Dendritic cell treated with granulocyte-macrophage colony-stimulating factor and Interleukin-4, amounts not matched to agents 40 ng/mL and 50 ng/mL, for 4 days (primary cell): ENCODE measurements at regions not wholly inside any gene's neighbourhood (a gene's known extent, or its start where the extent isn't known, plus 50 kb on each side); places are given as distances from the start of the nearest gene placed in this dataset.

ENCODE experiments used
- H3K27ac Mint-ChIP-seq: one replicate; pipeline ENCODE4 v1.8.0; 2022; ENCODE audit warnings: mild to moderate bottlenecking, mixed read lengths
- H3K27me3 Mint-ChIP-seq: one replicate; pipeline ENCODE4 v1.8.0; 2022; ENCODE audit warnings: mild to moderate bottlenecking, mixed read lengths
- H3K36me3 Mint-ChIP-seq: one replicate; pipeline ENCODE4 v1.8.0; 2022; ENCODE audit warnings: low read depth, mixed read lengths
- H3K4me1 Mint-ChIP-seq: one replicate; pipeline ENCODE4 v1.8.0; 2022; ENCODE audit warnings: low read depth, mixed read lengths
- H3K4me3 Mint-ChIP-seq: one replicate; pipeline ENCODE4 v1.8.0; 2022; ENCODE audit warnings: mild to moderate bottlenecking, moderate library complexity, mixed read lengths
- H3K9me3 Mint-ChIP-seq: one replicate; pipeline ENCODE4 v1.8.0; 2022; ENCODE audit warnings: mixed read lengths
- intact Hi-C: fragments of 100-400 bp; cut with micrococcal nuclease; formaldehyde crosslinking; loops from one replicate; pipeline ENCODE4 v1.15.0; 2022

DNA sequence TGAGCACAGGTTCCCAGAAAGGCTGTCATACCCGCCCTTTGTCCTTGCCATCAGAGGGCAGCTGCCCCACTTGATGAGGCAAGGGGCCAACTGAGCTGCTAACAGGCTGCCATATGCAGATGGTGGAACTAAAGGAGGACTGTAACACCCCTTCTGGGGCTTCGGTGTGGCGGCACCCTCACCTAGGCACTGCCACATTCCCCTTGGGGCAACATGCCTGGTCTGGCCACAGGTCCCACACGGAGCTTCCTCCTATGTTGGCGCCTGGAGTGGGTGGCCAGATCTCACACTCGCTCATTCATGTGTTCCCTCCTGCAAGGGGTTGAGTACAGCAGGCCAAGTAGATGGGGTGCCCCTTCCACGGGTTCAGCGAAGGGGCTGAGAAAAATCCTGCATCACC, 777.4 kb upstream of the CHD1 start:
- H3K27me3 Mint-ChIP-seq, result no peaks in the 10 kb centered on the region
- H3K27ac Mint-ChIP-seq, result no peak overlapping the region
- H3K36me3 Mint-ChIP-seq, result no peaks in the 10 kb centered on the region
- no peaks in the 10 kb centered on the region for H3K4me1 Mint-ChIP-seq
- H3K9me3 Mint-ChIP-seq, result peaks cover 3% of the 10 kb centered on the region
- intact Hi-C loops, result no loop called here
- no peak overlapping the region for H3K4me3 Mint-ChIP-seq

DNA sequence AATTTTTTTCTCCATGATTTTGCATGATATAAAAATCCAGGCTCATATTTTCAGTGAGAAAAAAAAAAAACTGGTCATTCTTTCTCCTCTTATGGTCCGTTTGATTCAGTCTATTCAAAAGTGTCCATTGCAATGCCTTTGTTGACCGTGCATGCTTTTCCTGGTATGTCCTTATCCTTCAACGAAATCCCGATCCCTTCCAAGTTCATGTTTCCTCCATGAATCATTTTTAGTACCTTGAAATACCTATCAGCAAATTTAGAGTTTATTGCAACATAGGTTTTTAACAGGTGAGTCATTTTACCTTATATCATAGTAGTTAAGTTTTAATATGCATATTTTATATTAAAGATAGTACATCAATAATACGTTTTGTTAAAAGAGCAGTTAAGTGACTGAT, 773.8 kb upstream of the CHD1 start:
- H3K27ac Mint-ChIP-seq, result no peak overlapping the region
- H3K4me3 Mint-ChIP-seq, result no peak overlapping the region
- H3K4me1 Mint-ChIP-seq, result no peaks in the 10 kb centered on the region
- H3K27me3 Mint-ChIP-seq, result no peaks in the 10 kb centered on the region
- H3K9me3 Mint-ChIP-seq, result no peaks in the 10 kb centered on the region
- H3K36me3 Mint-ChIP-seq, result no peaks in the 10 kb centered on the region
- intact Hi-C loops, result no loop called here

DNA sequence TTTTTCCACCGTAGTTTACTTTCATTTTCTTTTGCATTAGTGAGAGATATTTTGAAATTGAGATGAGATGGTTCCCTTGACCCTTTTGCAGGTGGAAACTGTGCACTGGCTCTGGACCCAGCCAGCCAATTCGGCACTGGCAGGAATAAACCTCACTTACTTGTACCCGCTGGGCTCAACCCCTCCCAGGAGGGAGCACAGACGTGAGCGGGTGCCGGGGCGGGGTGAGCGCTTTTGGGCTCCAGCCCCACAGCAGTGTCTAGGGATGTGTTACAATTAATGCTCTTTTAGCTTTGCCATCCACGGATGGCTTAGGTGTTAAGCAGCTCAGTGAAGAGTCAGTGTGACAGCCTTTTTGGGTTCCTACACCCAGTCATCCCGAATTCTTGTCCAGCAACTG, 766.1 kb upstream of the CHD1 start:
- Mint-ChIP-seq H3K4me3 (no peak overlapping the region), H3K9me3 (no peaks in the 10 kb centered on the region), H3K4me1 (no peaks in the 10 kb centered on the region), H3K27me3 (no peaks in the 10 kb centered on the region), H3K36me3 (no peaks in the 10 kb centered on the region), H3K27ac (no peak overlapping the region)
- intact Hi-C loops, result no loop called here

DNA sequence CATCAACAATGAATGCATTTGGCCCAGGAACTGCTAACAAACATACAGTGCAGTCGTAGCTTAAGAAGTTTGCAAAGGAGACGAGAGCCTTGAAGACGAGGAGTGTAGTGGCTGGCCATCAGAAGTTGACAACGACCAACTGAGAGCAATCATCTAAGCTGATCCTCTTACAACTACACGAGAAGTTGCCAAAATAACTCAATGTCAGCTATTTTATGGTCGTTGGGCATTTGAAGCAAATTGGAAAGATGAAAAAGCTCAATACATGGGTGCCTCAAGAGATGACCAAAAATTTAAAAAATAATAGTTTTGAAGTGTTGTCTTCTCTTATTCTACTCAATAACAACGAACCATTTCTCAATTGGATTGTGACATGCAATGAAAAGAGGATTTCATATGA, 757.7 kb upstream of the CHD1 start:
- Mint-ChIP-seq H3K36me3 (no peaks in the 10 kb centered on the region), H3K4me3 (no peak overlapping the region), H3K4me1 (no peaks in the 10 kb centered on the region)

DNA sequence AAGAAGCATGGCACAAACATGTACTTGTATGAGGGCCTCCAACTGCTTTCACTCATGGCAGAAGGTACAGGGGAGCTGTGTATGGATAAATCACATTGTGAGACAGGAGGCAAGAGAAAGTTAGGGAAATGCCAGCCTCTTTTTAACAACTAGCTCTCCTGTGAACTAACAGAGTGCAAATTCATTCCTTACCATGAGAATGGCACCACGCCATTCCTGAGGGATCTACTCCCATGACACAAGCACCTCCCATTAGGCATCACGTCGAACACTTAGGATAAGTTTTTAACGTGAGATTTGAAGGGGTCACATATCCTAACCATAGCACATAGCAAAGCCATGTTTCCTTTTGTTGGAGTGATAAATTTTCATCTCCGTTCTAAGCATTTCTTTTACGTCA, 747.2 kb upstream of the CHD1 start:
- H3K4me3 Mint-ChIP-seq, result no peak overlapping the region
- no peak overlapping the region for H3K27ac Mint-ChIP-seq
- H3K36me3 Mint-ChIP-seq, result no peaks in the 10 kb centered on the region
- no peaks in the 10 kb centered on the region for H3K4me1 Mint-ChIP-seq
- intact Hi-C loops, result no loop called here
- H3K27me3 Mint-ChIP-seq, result no peaks in the 10 kb centered on the region
- no peaks in the 10 kb centered on the region for H3K9me3 Mint-ChIP-seq

More for the DNA sequence above, 757.7 kb upstream of the CHD1 start:
- intact Hi-C loops, result no loop called here
- Mint-ChIP-seq H3K27ac (no peak overlapping the region), H3K27me3 (no peaks in the 10 kb centered on the region), H3K9me3 (no peaks in the 10 kb centered on the region)

DNA sequence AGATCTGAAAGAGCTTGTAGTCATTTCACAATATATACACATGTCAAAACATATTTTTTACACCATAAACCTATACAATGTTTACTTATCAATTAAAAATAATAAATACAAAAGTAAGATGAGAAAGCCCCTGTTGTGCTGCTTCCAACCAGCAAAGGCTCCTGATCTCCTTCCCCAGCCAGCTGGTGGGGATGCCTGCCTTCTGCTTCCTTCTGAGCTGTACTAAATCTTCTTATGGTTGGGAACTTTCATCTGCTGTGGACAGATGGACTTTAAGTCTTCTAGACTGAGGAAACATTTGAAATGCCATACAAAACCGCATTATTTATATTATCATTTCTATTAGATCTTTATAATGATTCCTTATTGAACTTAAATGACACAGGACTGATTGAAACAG, 745.3 kb upstream of the CHD1 start:
- H3K9me3 Mint-ChIP-seq, result no peaks in the 10 kb centered on the region
- intact Hi-C loops, result no loop called here
- no peaks in the 10 kb centered on the region for H3K27me3 Mint-ChIP-seq
- H3K4me1 Mint-ChIP-seq, result no peaks in the 10 kb centered on the region
- no peak overlapping the region for H3K27ac Mint-ChIP-seq
- H3K4me3 Mint-ChIP-seq, result no peak overlapping the region
- H3K36me3 Mint-ChIP-seq, result no peaks in the 10 kb centered on the region

DNA sequence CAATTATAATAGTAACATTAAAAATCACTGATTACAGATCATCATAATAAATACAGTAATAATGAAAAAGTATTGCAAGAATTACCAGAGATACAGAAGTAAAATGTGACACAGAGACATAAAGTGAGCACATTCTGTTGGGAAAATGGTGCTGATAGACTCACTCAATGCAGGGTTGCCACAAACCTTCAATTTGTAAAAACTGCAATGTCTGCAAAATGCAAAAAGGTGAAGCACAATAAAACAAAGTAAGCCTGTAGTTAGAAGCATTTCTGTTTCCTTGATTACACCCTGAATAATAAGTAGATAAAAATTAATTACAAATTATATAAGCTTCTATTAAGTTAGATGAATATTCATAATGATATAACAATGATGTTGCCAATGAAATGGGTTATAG, 736.2 kb upstream of the CHD1 start:
- intact Hi-C loops, result no loop called here
- Mint-ChIP-seq H3K27ac (no peak overlapping the region), H3K4me1 (no peaks in the 10 kb centered on the region), H3K36me3 (no peaks in the 10 kb centered on the region), H3K9me3 (no peaks in the 10 kb centered on the region), H3K27me3 (no peaks in the 10 kb centered on the region), H3K4me3 (no peak overlapping the region)

DNA sequence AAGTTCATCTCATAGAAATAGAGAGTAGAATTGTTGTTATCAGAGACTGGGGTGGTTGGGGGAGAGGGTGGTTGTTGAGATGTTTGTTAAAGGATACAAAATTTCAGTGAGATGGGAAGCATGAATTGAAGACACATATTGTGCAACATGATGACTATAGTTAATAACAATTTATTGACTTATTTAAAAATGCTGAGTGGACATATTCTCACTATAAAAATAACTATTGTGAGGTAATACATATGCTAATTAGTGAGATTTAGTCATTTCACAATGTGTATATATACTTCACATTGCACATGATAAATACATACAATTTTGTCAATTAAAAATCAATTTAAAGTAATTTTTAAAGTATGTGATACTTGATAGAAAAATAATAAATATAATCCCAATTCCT, 722.5 kb upstream of the CHD1 start:
- Mint-ChIP-seq H3K27ac (no peak overlapping the region), H3K4me3 (no peak overlapping the region), H3K36me3 (no peaks in the 10 kb centered on the region), H3K4me1 (no peaks in the 10 kb centered on the region), H3K9me3 (no peaks in the 10 kb centered on the region), H3K27me3 (no peaks in the 10 kb centered on the region)
- intact Hi-C loops, result no loop called here

DNA sequence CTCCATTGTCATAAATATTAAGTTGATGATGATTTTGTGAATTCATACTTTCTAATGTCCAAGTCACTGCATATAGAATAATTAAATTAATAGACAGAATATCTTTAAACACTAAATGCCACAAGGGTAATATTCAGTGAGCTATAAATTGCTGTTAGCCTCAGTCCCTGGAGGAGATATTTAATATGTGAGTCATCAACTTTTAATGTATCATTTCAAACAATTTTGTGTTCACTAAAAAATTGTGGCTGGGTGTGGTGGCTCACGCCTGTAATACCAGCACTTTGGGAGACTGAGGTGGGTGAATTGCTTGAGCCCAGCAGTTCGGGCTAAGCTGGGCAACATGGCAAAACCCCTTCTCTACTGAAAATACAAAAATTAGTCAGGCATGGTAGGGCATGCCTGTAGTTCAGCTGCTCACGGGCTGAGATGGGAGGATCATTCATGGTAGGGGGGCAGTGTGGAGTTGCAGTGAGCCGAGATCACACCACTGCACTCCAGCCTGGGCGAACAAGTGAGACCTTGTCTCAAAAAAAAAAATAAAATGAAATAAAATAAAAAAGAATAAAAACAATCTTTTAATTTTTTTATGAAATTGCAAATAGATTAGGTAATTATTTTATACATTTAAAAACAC, 717.3 kb upstream of the CHD1 start:
- Mint-ChIP-seq H3K9me3 (peaks cover 11% of the 10 kb centered on the region), H3K27me3 (no peaks in the 10 kb centered on the region), H3K27ac (no peak overlapping the region), H3K4me3 (no peak overlapping the region), H3K36me3 (no peaks in the 10 kb centered on the region), H3K4me1 (no peaks in the 10 kb centered on the region)
- intact Hi-C loops, result no loop called here

DNA sequence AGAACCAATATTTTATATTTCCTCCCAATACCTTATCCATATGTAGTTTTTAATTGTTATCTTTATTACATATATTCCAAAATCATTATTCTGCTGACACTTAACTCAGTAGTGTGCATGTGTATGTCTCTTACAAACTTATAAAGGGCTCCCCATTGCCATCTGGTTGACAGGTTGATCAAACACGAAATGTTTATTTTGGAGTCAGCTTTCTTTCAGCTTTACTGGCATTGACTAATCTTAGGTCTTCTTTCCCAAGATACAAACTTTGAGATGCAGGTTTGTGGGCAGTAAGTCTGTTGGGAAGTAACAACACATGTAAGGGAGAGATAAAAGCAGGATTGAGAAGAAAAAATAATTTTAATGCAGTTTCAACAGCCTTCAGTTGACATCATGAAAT, 716.0 kb upstream of the CHD1 start:
- Mint-ChIP-seq H3K4me3 (no peak overlapping the region), H3K27ac (no peak overlapping the region), H3K27me3 (no peaks in the 10 kb centered on the region), H3K4me1 (no peaks in the 10 kb centered on the region), H3K9me3 (peaks cover 11% of the 10 kb centered on the region), H3K36me3 (no peaks in the 10 kb centered on the region)
- intact Hi-C loops, result no loop called here

DNA sequence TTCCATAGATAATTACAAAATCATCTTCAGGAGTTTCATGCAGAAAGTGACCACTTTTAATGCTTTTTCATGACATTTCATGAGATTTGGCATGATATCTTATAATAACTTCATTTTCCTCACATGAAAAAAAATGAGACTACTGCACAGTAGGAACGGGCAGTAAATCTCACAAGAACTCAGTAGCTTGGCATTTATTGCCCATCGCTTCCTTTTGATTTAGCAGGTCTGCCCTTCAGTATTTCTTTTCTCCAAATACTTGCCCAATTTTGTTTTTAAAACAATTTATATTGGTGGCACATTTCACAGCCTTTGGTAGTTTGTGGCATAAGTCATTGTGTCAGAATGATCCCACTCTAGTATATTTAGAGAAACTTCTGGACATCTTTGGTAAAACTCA, 711.8 kb upstream of the CHD1 start:
- Mint-ChIP-seq H3K27me3 (no peaks in the 10 kb centered on the region), H3K27ac (no peak overlapping the region), H3K4me1 (no peaks in the 10 kb centered on the region), H3K36me3 (no peaks in the 10 kb centered on the region), H3K4me3 (no peak overlapping the region), H3K9me3 (peaks cover 11% of the 10 kb centered on the region)
- intact Hi-C loops, result no loop called here

DNA sequence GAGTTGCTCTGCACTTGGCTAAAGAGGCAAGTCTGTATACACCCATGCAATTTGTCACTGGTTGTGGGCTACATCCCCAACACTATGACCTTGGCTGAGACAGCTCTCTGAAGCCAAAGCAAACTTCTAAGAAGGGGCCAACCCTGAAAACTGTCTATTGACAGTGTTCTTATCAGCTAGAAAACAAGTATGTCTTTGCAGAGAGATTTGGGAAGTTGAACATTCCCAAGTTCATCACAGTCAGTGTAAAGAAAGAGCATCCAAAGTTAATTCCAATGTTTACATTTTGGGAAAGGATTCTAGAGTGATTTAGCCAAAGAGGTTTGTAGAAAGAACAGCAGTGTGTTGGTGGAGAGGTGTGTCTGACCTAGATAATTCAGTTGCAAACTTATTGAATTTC, 711.1 kb upstream of the CHD1 start:
- Mint-ChIP-seq H3K27ac (no peak overlapping the region), H3K4me3 (no peak overlapping the region), H3K36me3 (no peaks in the 10 kb centered on the region), H3K9me3 (peaks cover 11% of the 10 kb centered on the region), H3K4me1 (no peaks in the 10 kb centered on the region), H3K27me3 (no peaks in the 10 kb centered on the region)
- intact Hi-C loops, result no loop called here

DNA sequence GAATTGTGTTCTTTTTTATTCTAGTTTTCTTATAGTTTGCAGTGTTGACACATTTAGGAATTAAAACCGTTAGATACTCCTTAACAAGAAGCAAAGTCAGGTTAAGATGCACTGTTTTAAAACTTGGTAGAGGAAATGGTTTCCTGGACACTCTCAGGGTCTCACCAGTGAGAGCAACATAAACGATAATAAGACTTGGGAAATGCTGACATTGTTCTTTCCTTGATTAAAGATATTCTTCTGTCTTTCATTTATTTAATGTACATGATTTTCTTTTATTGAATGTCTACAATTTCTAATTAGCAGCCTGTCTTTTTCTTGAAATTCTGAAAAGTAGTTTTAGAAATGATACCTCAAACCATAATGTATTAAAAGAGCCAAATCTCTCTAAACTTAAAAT, 707.9 kb upstream of the CHD1 start:
- Mint-ChIP-seq H3K4me3 (no peak overlapping the region), H3K9me3 (no peaks in the 10 kb centered on the region), H3K27ac (no peak overlapping the region), H3K36me3 (no peaks in the 10 kb centered on the region), H3K4me1 (no peaks in the 10 kb centered on the region), H3K27me3 (no peaks in the 10 kb centered on the region)
- intact Hi-C loops, result no loop called here

DNA sequence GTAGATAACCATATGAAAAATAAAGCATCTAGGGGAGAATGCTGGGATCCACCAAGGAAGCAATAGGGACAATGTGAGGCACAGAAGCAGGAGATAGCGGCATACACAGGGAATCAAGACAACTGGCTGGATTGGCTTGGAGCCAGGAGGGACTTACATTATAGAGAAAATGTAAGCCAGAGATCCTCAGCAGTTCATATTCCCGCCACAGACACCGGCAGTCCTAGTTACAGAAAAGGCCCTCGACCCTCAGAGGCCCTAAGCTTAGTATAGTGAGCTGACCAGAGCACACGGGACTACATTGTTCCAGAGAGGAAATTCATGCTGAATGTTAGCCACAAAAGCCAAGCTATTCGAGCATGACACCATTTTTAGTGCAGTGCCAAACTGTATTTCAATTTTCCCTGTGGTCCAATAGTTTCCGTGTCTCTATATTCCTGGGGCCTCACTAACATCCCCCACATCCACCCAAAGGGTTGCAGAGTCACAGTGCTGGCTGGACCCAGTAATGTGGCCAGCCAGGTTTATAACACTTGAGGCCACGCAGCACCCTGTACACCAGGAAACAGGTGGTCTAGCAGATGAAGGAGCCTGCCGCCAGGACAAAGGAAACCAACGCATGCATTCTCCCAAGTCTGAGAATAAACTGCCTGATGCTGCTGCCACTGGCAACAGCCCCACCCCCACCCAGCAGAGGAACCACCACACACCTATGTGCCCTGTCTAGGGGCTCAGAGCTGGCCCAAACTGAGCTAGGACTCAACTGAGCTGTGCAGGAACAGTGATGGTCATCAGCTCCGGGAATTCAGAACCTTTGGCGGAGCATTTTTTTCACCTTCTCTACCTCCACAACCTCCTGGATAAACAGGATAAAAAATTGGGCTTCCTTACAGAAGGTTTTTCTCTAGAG, 693.2 kb upstream of the CHD1 start:
- Mint-ChIP-seq H3K27ac (no peak overlapping the region), H3K27me3 (no peaks in the 10 kb centered on the region), H3K4me3 (no peak overlapping the region), H3K36me3 (no peaks in the 10 kb centered on the region), H3K9me3 (peaks cover 40% of the 10 kb centered on the region), H3K4me1 (no peaks in the 10 kb centered on the region)
- intact Hi-C loops, result no loop called here

DNA sequence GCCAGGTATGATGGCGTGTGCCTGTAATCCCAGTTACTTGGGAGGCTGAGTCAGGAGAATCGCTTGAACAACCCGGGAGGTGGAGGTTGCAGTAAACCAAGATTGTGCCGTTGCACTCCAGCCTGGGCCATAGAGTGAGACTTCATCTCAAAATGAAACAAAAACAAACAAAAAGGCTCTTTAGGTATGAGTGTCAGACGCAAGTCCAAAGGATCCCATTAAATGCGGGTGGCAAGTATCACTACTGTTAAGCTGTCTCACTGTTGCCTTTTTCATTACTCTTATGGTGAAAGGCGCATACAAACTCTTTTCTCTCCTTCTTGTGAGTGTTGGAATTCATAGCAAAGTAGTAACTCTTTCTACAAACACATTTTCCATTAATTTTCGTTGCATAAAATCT, 688.5 kb upstream of the CHD1 start:
- no peaks in the 10 kb centered on the region for H3K36me3 Mint-ChIP-seq
- no peaks in the 10 kb centered on the region for H3K9me3 Mint-ChIP-seq
- H3K27me3 Mint-ChIP-seq, result no peaks in the 10 kb centered on the region
- H3K27ac Mint-ChIP-seq, result no peak overlapping the region
- intact Hi-C loops, result no loop called here
- H3K4me3 Mint-ChIP-seq, result no peak overlapping the region
- H3K4me1 Mint-ChIP-seq, result no peaks in the 10 kb centered on the region
